OCI-LY7 (cell line): ENCODE measurements at regions not wholly inside any gene's neighbourhood (a gene's known extent, or its start where the extent isn't known, plus 50 kb on each side); places are given as distances from the start of the nearest gene placed in this dataset.

ENCODE experiments used
- BruUV-seq: library from RNA; stranded (reverse); fragments of 400-500 nt; replicated peaks from 2 replicates; lab custom pipeline; 2021; lab: Mats Ljungman, UMichigan
- CTCF ChIA-PET: fragments of 300-600 bp; sonication (Branson Sonifier 250); formaldehyde crosslinking; loops from one replicate; lab custom pipeline; 2022; ENCODE audit warnings: antibody characterized with exemption; ENCODE audit not compliant: unreplicated experiment; lab: Charles Lee
- POLR2A ChIA-PET: fragments of 300-600 bp; sonication (Branson Sonifier 250); formaldehyde crosslinking; loops from one replicate; lab custom pipeline; 2022; ENCODE audit warnings: antibody characterized with exemption; lab: Charles Lee
- DNase-seq: peaks from one replicate; pipeline ENCODE4 v3.0.0-alpha.2; 2015; ENCODE audit warnings: low spot score
- H2AFZ ChIP-seq: fragments of 200-600 bp; sonication (generic), shearing (Covaris generic); 2 replicates; pipeline ENCODE4 v1.6.1; 2014; ENCODE audit warnings: mild to moderate bottlenecking, antibody characterized with exemption, low read length, moderate library complexity
- H3K27ac ChIP-seq: fragments of 200-600 bp; sonication (generic); 2 replicates; pipeline ENCODE4 v1.5.1; 2014; ENCODE audit warnings: mixed run types, low read depth, mild to moderate bottlenecking, moderate library complexity, low read length, inconsistent platforms; ENCODE audit not compliant: poor library complexity, severe bottlenecking
- H3K36me3 ChIP-seq: fragments of 200-600 bp; sonication (generic); 2 replicates; pipeline ENCODE4 v1.6.1; 2014; ENCODE audit warnings: mild to moderate bottlenecking, antibody characterized with exemption, low read length, moderate library complexity, mixed read lengths; ENCODE audit not compliant: insufficient read depth
- H3K4me1 ChIP-seq: fragments of 200-600 bp; sonication (generic); 2 replicates; pipeline ENCODE4 v1.5.1; 2014; ENCODE audit warnings: mild to moderate bottlenecking, low read length; ENCODE audit not compliant: insufficient read depth, poor library complexity, severe bottlenecking
- H3K4me2 ChIP-seq: fragments of 200-600 bp; sonication (generic); 2 replicates; pipeline ENCODE4 v1.6.1; 2014; ENCODE audit warnings: mild to moderate bottlenecking, low read length
- H3K4me3 ChIP-seq: fragments of 200-600 bp; sonication (generic); 2 replicates; pipeline ENCODE4 v1.5.1; 2014; ENCODE audit warnings: mild to moderate bottlenecking, low read depth, low read length; ENCODE audit not compliant: poor library complexity, severe bottlenecking
- H3K79me2 ChIP-seq: fragments of 200-600 bp; sonication (generic); 2 replicates; pipeline ENCODE4 v1.6.1; 2016; ENCODE audit warnings: low read depth, mild to moderate bottlenecking, low read length, moderate library complexity, mixed read lengths; ENCODE audit not compliant: insufficient read depth
- H3K9me2 ChIP-seq: fragments of 200-600 bp; sonication (generic); 2 replicates; pipeline ENCODE4 v1.6.1; 2016; ENCODE audit warnings: mild to moderate bottlenecking, low read length, mixed read lengths; ENCODE audit not compliant: insufficient read depth
- H3K9me3 ChIP-seq: fragments of 200-600 bp; sonication (generic); 2 replicates; pipeline ENCODE4 v1.6.1; 2014; ENCODE audit warnings: mild to moderate bottlenecking, mixed run types, low read length, mixed read lengths
- H4K20me1 ChIP-seq: fragments of 200-600 bp; sonication (generic); 2 replicates; pipeline ENCODE4 v1.6.1; 2014; ENCODE audit warnings: mild to moderate bottlenecking, antibody characterized with exemption, low read length, moderate library complexity, mixed read lengths; ENCODE audit not compliant: insufficient read depth
- CTCF ChIP-seq: fragments of 200-600 bp; sonication (generic); conservative IDR thresholded peaks from 2 replicates; pipeline ENCODE4 v1.5.1; 2014; ENCODE audit warnings: mild to moderate bottlenecking, antibody characterized with exemption, low read length, moderate library complexity, mixed read lengths
- EZH2phosphoT487 ChIP-seq: fragments of 200-600 bp; sonication (generic); IDR thresholded peaks from 2 replicates; pipeline ENCODE4 v1.6.1; 2018; ENCODE audit warnings: low read depth, borderline replicate concordance, mild to moderate bottlenecking, mixed run types, antibody characterized with exemption, low read length, moderate library complexity, mixed read lengths
- intact Hi-C: fragments of 100-400 bp; cut with micrococcal nuclease; formaldehyde crosslinking; loops from one replicate; pipeline ENCODE4 v1.10.0; 2022; ENCODE audit not compliant: unreplicated experiment

DNA sequence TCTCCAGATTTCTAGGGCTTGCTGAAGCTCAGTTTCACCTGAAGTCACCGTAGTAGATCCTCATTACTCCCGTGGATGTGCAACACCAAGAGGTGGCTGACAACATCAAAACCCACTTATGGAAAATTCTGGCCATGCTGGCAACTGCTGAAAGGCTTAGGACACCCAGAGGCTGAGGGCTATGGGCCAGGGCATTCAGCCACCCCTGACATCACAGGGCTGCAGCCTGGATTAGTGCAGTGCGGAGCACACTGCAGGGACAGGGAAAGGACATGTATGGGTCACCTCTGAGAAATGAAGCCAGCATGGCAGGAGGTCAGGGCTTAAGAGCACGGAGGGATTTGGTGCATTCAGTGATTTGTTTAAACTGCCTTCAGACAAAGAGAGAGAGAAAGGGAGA is 300.6 kb downstream of the TDRD15 start:
- no peak overlapping the region for H3K27ac ChIP-seq
- no peaks in the 10 kb centered on the region for H3K9me2 ChIP-seq
- no peaks in the 10 kb centered on the region for H4K20me1 ChIP-seq
- no peak overlapping the region for H3K4me2 ChIP-seq
- H3K9me3 ChIP-seq, result no peaks in the 10 kb centered on the region
- intact Hi-C loops, result no loop called here
- DNase-seq, result no peak
- CTCF ChIA-PET, result no interaction called here
- BruUV-seq, result no TSS peak
- H3K4me3 ChIP-seq, result no peak overlapping the region
- no peaks in the 10 kb centered on the region for H3K79me2 ChIP-seq
- no peaks in the 10 kb centered on the region for H3K36me3 ChIP-seq
- TF ChIP-seq CTCF (no peak), EZH2phosphoT487 (no peak)
- H3K4me1 ChIP-seq, result no peaks in the 10 kb centered on the region
- POLR2A ChIA-PET, result no interaction called here
- no peak overlapping the region for H2AFZ ChIP-seq

DNA sequence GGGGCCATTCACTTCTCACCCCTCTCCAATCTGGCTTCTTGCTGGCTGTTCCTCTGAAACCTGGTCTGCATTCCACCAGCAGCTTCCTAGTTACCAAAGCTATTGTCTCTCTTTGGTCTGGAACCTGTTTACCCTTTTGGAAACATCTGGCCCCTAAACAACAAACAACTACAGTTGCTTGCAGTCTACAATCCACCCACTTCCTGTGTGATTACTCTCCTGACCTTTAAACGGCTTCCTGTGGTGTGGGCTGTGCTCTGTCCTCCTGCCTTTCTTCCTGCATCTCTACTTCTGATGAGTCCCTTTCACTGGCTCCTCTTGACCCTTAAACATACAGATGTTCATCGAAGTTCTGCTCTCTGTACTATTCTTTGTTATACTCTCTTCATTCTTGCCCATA is 303.8 kb downstream of the TDRD15 start:
- Histone ChIP-seq H3K79me2 (no peaks in the 10 kb centered on the region), H2AFZ (no peak overlapping the region), H4K20me1 (no peaks in the 10 kb centered on the region), H3K4me3 (no peak overlapping the region), H3K36me3 (no peaks in the 10 kb centered on the region), H3K27ac (no peak overlapping the region), H3K4me2 (no peak overlapping the region), H3K4me1 (no peaks in the 10 kb centered on the region), H3K9me3 (no peaks in the 10 kb centered on the region), H3K9me2 (no peaks in the 10 kb centered on the region)
- intact Hi-C loops, result no loop called here
- BruUV-seq, result no TSS peak
- ChIA-PET POLR2A (no interaction called here), CTCF (no interaction called here)
- DNase-seq, result peak; percentile 0
- TF ChIP-seq CTCF (no peak), EZH2phosphoT487 (no peak)

GRCh38 chr2:21428754-21429153 is 305.0 kb downstream of the TDRD15 start:
- no peak for DNase-seq
- H3K9me2 ChIP-seq, result no peaks in the 10 kb centered on the region
- no peak overlapping the region for H3K4me2 ChIP-seq
- CTCF ChIA-PET, result no interaction called here
- H3K27ac ChIP-seq, result no peak overlapping the region
- no peaks in the 10 kb centered on the region for H3K36me3 ChIP-seq
- TF ChIP-seq CTCF (no peak), EZH2phosphoT487 (no peak)
- H4K20me1 ChIP-seq, result no peaks in the 10 kb centered on the region
- no peak overlapping the region for H3K4me3 ChIP-seq
- POLR2A ChIA-PET, result no interaction called here
- BruUV-seq, result no TSS peak
- intact Hi-C loops, result no loop called here
- H3K79me2 ChIP-seq, result no peaks in the 10 kb centered on the region
- no peaks in the 10 kb centered on the region for H3K9me3 ChIP-seq
- H3K4me1 ChIP-seq, result no peaks in the 10 kb centered on the region
- no peak overlapping the region for H2AFZ ChIP-seq
